ENCODE measurements at regions not wholly inside any gene's neighbourhood (a gene's known extent, or its start where the extent isn't known, plus 50 kb on each side); places are given as distances from the start of the nearest gene placed in this dataset.

- TF ChIP-seq BCOR (IDR thresholded peaks at IDR 0.05) = no peak
- TF ChIP-seq CREB3 (tag; conservative IDR thresholded peaks at IDR 0.05; ENCODE audit: low read depth) = no peak
- TF ChIP-seq ZFPM2 (CRISPR knock-in tag; IDR thresholded peaks at IDR 0.05) = no peak
- TF ChIP-seq TAF7 (tag; IDR thresholded peaks at IDR 0.05) = no peak
- TF ChIP-seq ZNF311 (CRISPR knock-in tag; IDR thresholded peaks at IDR 0.05) = no peak
- no peak for TF ChIP-seq NCOA1 (IDR thresholded peaks at IDR 0.05; ENCODE audit: low read depth)
These were observed 132.6 kb upstream of the ANK2 start (continued) for GRCh38 chr4:112916868-112917267.

- FAIRE-seq (no peak), ATAC-seq (no peak), DNase-seq (ENCODE audit: extremely low read depth in 1 of 4, low spot score in 3 of 4) (no peak)
- H3K9me1 ChIP-seq (ENCODE audit: control insufficient read depth, insufficient read depth, low read length) = no peaks in the 10 kb centered on the region
- intact Hi-C loops (cut with micrococcal nuclease) = no loop called here
- H3K4me1 ChIP-seq (replicated peaks in 1 of 2; ENCODE audit: control insufficient read depth in 2 of 2, insufficient read depth in 2 of 2, low read length in 2 of 2) = no peaks in the 10 kb centered on the region
- H3K27ac ChIP-seq (ENCODE audit: extremely low read depth, low read depth, low read length) = no peak overlapping the region
- no peaks in the 10 kb centered on the region for H4K20me1 ChIP-seq (replicated peaks; ENCODE audit: control insufficient read depth, insufficient read depth, low read length)
- no peaks in the 10 kb centered on the region for H3K79me2 ChIP-seq (ENCODE audit: control insufficient read depth, insufficient read depth, low read length)
- no peak overlapping the region for H3K4me2 ChIP-seq (ENCODE audit: insufficient read depth, low read length)
- no peaks in the 10 kb centered on the region for H3K9me3 ChIP-seq (replicated peaks; ENCODE audit: control insufficient read depth, insufficient read depth, low read depth, low read length)
- no peak overlapping the region for H2AFZ ChIP-seq (ENCODE audit: low read depth, low read length)
- ChIA-PET POLR2A (no interaction called here), CTCF (ENCODE audit: low intra/inter-chr PET ratio) (no interaction called here)
- no peaks in the 10 kb centered on the region for H3K36me3 ChIP-seq (ENCODE audit: control insufficient read depth, insufficient read depth, low read length)
- 0% methylated on average over 1 of the region's 1 CpG for WGBS (ENCODE audit: insufficient coverage, low coverage, missing lambda C conversion rate)
- TF ChIP-seq LCOR (CRISPR knock-in tag; IDR thresholded peaks at IDR 0.05) = no peak
- TF ChIP-seq BRCA1 (IDR thresholded peaks at IDR 0.05) = no peak
- TF ChIP-seq BRCA1 (CRISPR knock-in tag; IDR thresholded peaks at IDR 0.05) = no peak
- no peak for TF ChIP-seq SETDB1 (IDR thresholded peaks at IDR 0.05; ENCODE audit: low read length)
- no peak for TF ChIP-seq MITF (IDR thresholded peaks at IDR 0.05)
- no peak for TF ChIP-seq ZNF140 (CRISPR knock-in tag; IDR thresholded peaks at IDR 0.05)
- no TSS peak for BruUV-seq (replicated peaks)
- H3K9ac ChIP-seq (ENCODE audit: insufficient read depth in 1 of 2, low read depth in 2 of 2, low read length in 2 of 2) = no peak overlapping the region
- no peaks in the 10 kb centered on the region for H3K27me3 ChIP-seq (ENCODE audit: control insufficient read depth in 2 of 2, insufficient read depth in 2 of 2, low read length in 2 of 2)
- H3K4me3 ChIP-seq = no peak overlapping the region
- in situ Hi-C loops (cut with MboI) = no loop called here
These were observed 125.9 kb upstream of the ANK2 start for GRCh38 chr4:112923516-112923915.
